ENCODE measurements at regions not wholly inside any gene's neighbourhood (a gene's known extent, or its start where the extent isn't known, plus 50 kb on each side); places are given as distances from the start of the nearest gene placed in this dataset.

- H3K4me1 ChIP-seq (ENCODE audit: control insufficient read depth in 2 of 2, insufficient read depth in 2 of 2, low read length in 1 of 2), result peaks cover 6 to 10% of the 10 kb centered on the region in 2 donors
- no peaks in the 10 kb centered on the region for H3K27me3 ChIP-seq (ENCODE audit: control insufficient read depth in 1 of 2, insufficient read depth in 2 of 2, low read length in 2 of 2)
- 68 to 83% methylated on average over 9 of the region's 9 CpGs for WGBS, 2 donors
These were observed 119.2 kb upstream of the SCAF11 start for GRCh38 chr12:46109343-46110222.

GRCh38 chr12:46108721-46109120 lies 118.3 kb upstream of the SCAF11 start:
- 96 to 98% methylated on average over 1 of the region's 1 CpG for WGBS, 2 donors
- Histone ChIP-seq H3K36me3 (ENCODE audit: control insufficient read depth in 2 of 2, insufficient read depth in 2 of 2, low read length in 1 of 2) (no peaks in the 10 kb centered on the region), H3K9me3 (ENCODE audit: control insufficient read depth in 2 of 2, insufficient read depth in 1 of 2, low read depth in 1 of 2, low read length in 1 of 2) (no peaks in the 10 kb centered on the region), H3K27me3 (ENCODE audit: control insufficient read depth in 1 of 2, insufficient read depth in 2 of 2, low read length in 2 of 2) (no peaks in the 10 kb centered on the region), H3K4me3 (ENCODE audit: low read depth in 1 of 2, low read length in 2 of 2) (no peak overlapping the region), H3K27ac (ENCODE audit: low read depth in 2 of 2, low read length in 1 of 2) (no peak overlapping the region), H3K4me1 (ENCODE audit: control insufficient read depth in 2 of 2, insufficient read depth in 2 of 2, low read length in 1 of 2) (peaks cover 6 to 10% of the 10 kb centered on the region in 2 donors)

More at GRCh38 chr12:46109343-46110222, 119.2 kb upstream of the SCAF11 start:
- Histone ChIP-seq H3K36me3 (ENCODE audit: control insufficient read depth in 2 of 2, insufficient read depth in 2 of 2, low read length in 1 of 2) (no peaks in the 10 kb centered on the region), H3K27ac (ENCODE audit: low read depth in 2 of 2, low read length in 1 of 2) (peak overlapping the region; percentile 30 to 40), H3K9me3 (ENCODE audit: control insufficient read depth in 2 of 2, insufficient read depth in 1 of 2, low read depth in 1 of 2, low read length in 1 of 2) (no peaks in the 10 kb centered on the region), H3K4me3 (ENCODE audit: low read depth in 1 of 2, low read length in 2 of 2) (no peak overlapping the region)

- WGBS, 2 donors, result 50 to 74% methylated on average over 2 of the region's 2 CpGs
- Histone ChIP-seq H3K27me3 (ENCODE audit: control insufficient read depth in 1 of 2, insufficient read depth in 2 of 2, low read length in 2 of 2) (no peaks in the 10 kb centered on the region), H3K27ac (ENCODE audit: low read depth in 2 of 2, low read length in 1 of 2) (no peak overlapping the region), H3K36me3 (ENCODE audit: control insufficient read depth in 2 of 2, insufficient read depth in 2 of 2, low read length in 1 of 2) (no peaks in the 10 kb centered on the region), H3K4me1 (ENCODE audit: control insufficient read depth in 2 of 2, insufficient read depth in 2 of 2, low read length in 1 of 2) (peaks cover 6 to 10% of the 10 kb centered on the region in 2 donors), H3K9me3 (ENCODE audit: control insufficient read depth in 2 of 2, insufficient read depth in 1 of 2, low read depth in 1 of 2, low read length in 1 of 2) (no peaks in the 10 kb centered on the region), H3K4me3 (ENCODE audit: low read depth in 1 of 2, low read length in 2 of 2) (no peak overlapping the region)
These were observed 117.2 kb upstream of the SCAF11 start for GRCh38 chr12:46107591-46107990.

DNA sequence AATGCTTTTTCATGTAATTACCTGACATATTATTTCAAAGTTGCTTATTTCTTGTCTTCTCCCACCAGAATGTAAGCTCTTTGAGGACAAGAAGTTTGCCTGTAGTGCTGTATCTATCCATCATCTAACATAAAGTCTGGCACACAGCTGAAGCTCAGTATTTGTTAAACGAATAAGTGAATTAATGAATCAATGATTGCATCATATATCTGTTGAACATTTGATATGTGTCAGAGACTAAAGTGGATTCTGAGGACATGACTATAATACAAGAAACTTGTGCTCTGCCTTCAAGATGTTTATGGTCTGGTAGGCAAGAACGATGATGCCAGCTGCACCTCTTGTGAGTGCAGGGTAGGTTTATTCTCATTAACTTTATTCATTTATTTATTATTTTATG lies 115.4 kb upstream of the SCAF11 start:
- Histone ChIP-seq H3K36me3 (ENCODE audit: control insufficient read depth in 2 of 2, insufficient read depth in 2 of 2, low read length in 1 of 2) (no peaks in the 10 kb centered on the region), H3K9me3 (ENCODE audit: control insufficient read depth in 2 of 2, insufficient read depth in 1 of 2, low read depth in 1 of 2, low read length in 1 of 2) (no peaks in the 10 kb centered on the region), H3K27ac (ENCODE audit: low read depth in 2 of 2, low read length in 1 of 2) (no peak overlapping the region), H3K4me3 (ENCODE audit: low read depth in 1 of 2, low read length in 2 of 2) (no peak overlapping the region), H3K4me1 (ENCODE audit: control insufficient read depth in 2 of 2, insufficient read depth in 2 of 2, low read length in 1 of 2) (peaks cover 5 to 10% of the 10 kb centered on the region in 2 donors), H3K27me3 (ENCODE audit: control insufficient read depth in 1 of 2, insufficient read depth in 2 of 2, low read length in 2 of 2) (no peaks in the 10 kb centered on the region)
- 87 to 90% methylated on average over 2 of the region's 2 CpGs for WGBS, 2 donors

DNA sequence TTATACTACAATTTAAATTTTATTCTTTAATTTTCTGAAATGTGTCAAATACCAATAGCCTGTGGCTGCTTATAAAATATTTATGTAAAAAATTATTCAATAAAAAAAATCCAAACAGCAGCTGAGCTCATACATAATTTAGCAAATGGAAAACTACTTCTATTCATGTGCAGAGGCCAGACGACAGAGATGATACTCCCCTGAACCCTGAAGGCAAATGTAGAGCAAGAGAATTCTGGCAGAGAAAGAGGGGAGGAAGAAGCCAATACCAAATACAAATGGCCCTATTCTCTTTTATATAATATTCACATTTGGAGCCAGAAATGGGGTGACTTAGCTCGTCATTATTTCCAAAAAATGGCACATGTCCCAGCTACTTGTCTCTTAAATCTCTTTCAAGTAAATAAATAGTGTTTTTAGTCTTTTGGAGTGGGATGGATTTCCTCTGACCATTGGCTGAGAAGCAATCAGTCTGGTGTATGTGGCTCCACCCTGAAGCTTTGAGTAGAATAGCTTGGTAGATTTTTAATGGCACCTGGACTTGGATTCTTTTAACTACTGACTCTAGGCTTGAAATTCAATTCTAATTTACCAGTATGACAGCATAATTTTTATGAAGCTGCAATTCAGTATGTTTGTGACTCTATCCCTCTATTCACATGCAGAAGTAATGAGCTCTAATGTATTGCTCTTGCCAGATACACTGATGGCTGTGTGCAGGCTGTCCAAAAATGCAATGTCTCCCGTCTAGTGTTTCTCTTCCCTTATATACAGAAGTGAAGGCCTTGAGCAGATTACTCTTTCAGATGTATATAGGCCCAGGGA lies 113.4 kb upstream of the SCAF11 start:
- H3K27me3 ChIP-seq (ENCODE audit: control insufficient read depth in 1 of 2, insufficient read depth in 2 of 2, low read length in 2 of 2), result no peaks in the 10 kb centered on the region
- no peaks in the 10 kb centered on the region for H3K9me3 ChIP-seq (ENCODE audit: control insufficient read depth in 2 of 2, insufficient read depth in 1 of 2, low read depth in 1 of 2, low read length in 1 of 2)
- no peaks in the 10 kb centered on the region for H3K36me3 ChIP-seq (ENCODE audit: control insufficient read depth in 2 of 2, insufficient read depth in 2 of 2, low read length in 1 of 2)
- H3K4me3 ChIP-seq (ENCODE audit: low read depth in 1 of 2, low read length in 2 of 2), result no peak overlapping the region
- no peak overlapping the region for H3K27ac ChIP-seq (ENCODE audit: low read depth in 2 of 2, low read length in 1 of 2)
- no peaks in the 10 kb centered on the region for H3K4me1 ChIP-seq (ENCODE audit: control insufficient read depth in 2 of 2, insufficient read depth in 2 of 2, low read length in 1 of 2)
- WGBS, 2 donors, result 43 to 61% methylated on average over 3 of the region's 3 CpGs

DNA sequence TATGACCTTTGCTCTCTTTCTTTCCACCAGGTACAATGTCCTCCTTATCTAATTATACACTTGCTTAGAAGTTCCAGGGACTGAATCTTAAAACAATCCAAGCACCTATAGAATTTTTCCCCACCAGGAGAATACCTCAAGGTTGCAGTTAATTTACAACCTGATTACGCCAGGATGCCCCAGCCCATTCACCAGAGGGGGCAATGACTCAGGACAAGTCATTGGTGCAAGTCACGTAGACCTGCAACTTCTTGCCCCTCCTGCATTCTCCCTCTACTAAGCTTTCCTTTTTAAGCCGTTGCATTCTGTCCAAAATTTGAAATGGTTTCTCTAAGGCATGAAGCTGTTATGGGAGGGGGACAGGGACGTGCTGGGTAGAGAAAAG lies 111.1 kb upstream of the SCAF11 start:
- WGBS, 2 donors, result 83 to 84% methylated on average over 4 of the region's 4 CpGs
- H3K9me3 ChIP-seq (ENCODE audit: control insufficient read depth in 2 of 2, insufficient read depth in 1 of 2, low read depth in 1 of 2, low read length in 1 of 2), result no peaks in the 10 kb centered on the region
- H3K4me1 ChIP-seq (ENCODE audit: control insufficient read depth in 2 of 2, insufficient read depth in 2 of 2, low read length in 1 of 2), result no peaks in the 10 kb centered on the region
- H3K27me3 ChIP-seq (ENCODE audit: control insufficient read depth in 1 of 2, insufficient read depth in 2 of 2, low read length in 2 of 2), result no peaks in the 10 kb centered on the region
- no peak overlapping the region for H3K4me3 ChIP-seq (ENCODE audit: low read depth in 1 of 2, low read length in 2 of 2)
- no peak overlapping the region for H3K27ac ChIP-seq (ENCODE audit: low read depth in 2 of 2, low read length in 1 of 2)
- H3K36me3 ChIP-seq (ENCODE audit: control insufficient read depth in 2 of 2, insufficient read depth in 2 of 2, low read length in 1 of 2), result no peaks in the 10 kb centered on the region

DNA sequence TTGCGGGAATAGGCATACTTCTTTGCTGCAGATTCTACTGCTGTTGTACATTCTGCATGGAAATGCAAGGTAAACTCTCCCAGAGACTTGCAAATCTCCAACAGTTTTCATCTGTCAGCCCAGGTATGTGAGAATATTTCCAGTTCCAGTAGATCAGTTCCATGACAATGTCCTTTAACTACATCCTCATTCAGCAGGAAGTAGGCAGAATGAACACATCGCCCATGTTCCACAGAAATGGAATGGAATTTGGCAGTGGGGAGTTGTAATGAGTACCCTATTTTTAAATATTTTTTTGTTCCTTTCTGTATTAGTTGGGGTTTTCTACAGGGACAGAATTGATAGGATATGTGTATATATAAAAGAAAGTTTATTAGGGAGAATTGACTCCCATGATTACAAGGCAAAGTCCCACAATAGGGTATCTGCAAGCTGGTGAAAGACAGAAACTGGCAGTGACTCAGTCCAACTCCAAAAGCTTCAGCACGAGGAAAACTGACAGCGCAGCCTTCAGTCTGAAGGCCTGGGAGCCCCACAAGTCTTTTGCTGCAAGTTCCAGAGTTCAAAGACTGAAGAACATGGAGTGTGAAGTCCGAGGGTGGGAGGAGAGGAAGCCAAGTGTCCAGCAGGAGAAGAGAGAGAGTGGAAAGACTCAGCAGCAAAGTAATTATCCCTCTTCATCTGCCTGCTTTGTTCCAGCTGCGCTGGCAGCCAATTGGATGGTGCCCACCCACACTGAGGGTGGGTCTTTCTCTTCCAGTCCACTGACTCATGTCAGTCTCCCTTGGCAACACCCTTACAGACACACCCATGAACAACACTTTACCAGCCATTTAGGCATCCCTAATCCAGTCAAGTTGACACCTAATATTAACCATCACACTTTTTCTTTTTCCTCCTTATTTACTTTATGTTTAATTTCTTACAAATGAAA lies 110.4 kb upstream of the SCAF11 start:
- Histone ChIP-seq H3K36me3 (ENCODE audit: control insufficient read depth in 2 of 2, insufficient read depth in 2 of 2, low read length in 1 of 2) (no peaks in the 10 kb centered on the region), H3K27ac (ENCODE audit: low read depth in 2 of 2, low read length in 1 of 2) (no peak overlapping the region), H3K4me1 (ENCODE audit: control insufficient read depth in 2 of 2, insufficient read depth in 2 of 2, low read length in 1 of 2) (no peaks in the 10 kb centered on the region), H3K27me3 (ENCODE audit: control insufficient read depth in 1 of 2, insufficient read depth in 2 of 2, low read length in 2 of 2) (no peaks in the 10 kb centered on the region), H3K4me3 (ENCODE audit: low read depth in 1 of 2, low read length in 2 of 2) (no peak overlapping the region), H3K9me3 (ENCODE audit: control insufficient read depth in 2 of 2, insufficient read depth in 1 of 2, low read depth in 1 of 2, low read length in 1 of 2) (no peaks in the 10 kb centered on the region)
- 67 to 78% methylated on average over 6 of the region's 6 CpGs for WGBS, 2 donors

- Histone ChIP-seq H3K4me3 (ENCODE audit: low read depth in 1 of 2, low read length in 2 of 2) (no peak overlapping the region), H3K27me3 (ENCODE audit: control insufficient read depth in 1 of 2, insufficient read depth in 2 of 2, low read length in 2 of 2) (no peaks in the 10 kb centered on the region), H3K27ac (ENCODE audit: low read depth in 2 of 2, low read length in 1 of 2) (peak overlapping the region in 1 of 2 donors; percentile 18), H3K36me3 (ENCODE audit: control insufficient read depth in 2 of 2, insufficient read depth in 2 of 2, low read length in 1 of 2) (no peaks in the 10 kb centered on the region), H3K4me1 (ENCODE audit: control insufficient read depth in 2 of 2, insufficient read depth in 2 of 2, low read length in 1 of 2) (no peaks in the 10 kb centered on the region), H3K9me3 (ENCODE audit: control insufficient read depth in 2 of 2, insufficient read depth in 1 of 2, low read depth in 1 of 2, low read length in 1 of 2) (no peaks in the 10 kb centered on the region)
- whole genome bisulfite sequencing, 2 donors, result 44 to 59% methylated on average over 5 of the region's 5 CpGs
These were observed 99.2 kb upstream of the SCAF11 start for GRCh38 chr12:46089414-46090162.
